Astrocyte of the spinal cord (primary cell): ENCODE measurements at regions not wholly inside any gene's neighbourhood (a gene's known extent, or its start where the extent isn't known, plus 50 kb on each side); places are given as distances from the start of the nearest gene placed in this dataset.

Source experiments
- DNase-seq: peaks from one replicate; pipeline ENCODE4 v3.0.0; 2011; ENCODE audit warnings: low read depth, low spot score
- H3K4me3 ChIP-seq: 2 replicates; pipeline ENCODE4 v1.5.1; 2011; ENCODE audit warnings: low read depth, mild to moderate bottlenecking, low read length, moderate library complexity
- CTCF ChIP-seq: IDR thresholded peaks from 2 replicates; pipeline ENCODE4 v1.5.1; 2012; ENCODE audit warnings: low read depth, mild to moderate bottlenecking, low read length, inconsistent platforms
- in situ Hi-C: cut with HindIII; loops from 2 replicates; pipeline ENCODE4 v1.10.0; 2017; ENCODE audit warnings: low sequenced_read_pairs

GRCh38 chr3:64867224-64867623 lies 179.4 kb upstream of the ADAMTS9 start:
- no peak for DNase-seq
- in situ Hi-C loops: no loop called here
- no peak for TF ChIP-seq CTCF
- H3K4me3 ChIP-seq: no peak overlapping the region

- TF ChIP-seq CTCF: no peak
- in situ Hi-C loops: no loop called here
- no peak for DNase-seq
- H3K4me3 ChIP-seq: no peak overlapping the region
These were observed 178.2 kb upstream of the ADAMTS9 start for GRCh38 chr3:64865839-64866570.

- in situ Hi-C loops: no loop called here
- TF ChIP-seq CTCF: no peak
- DNase-seq: no peak
- H3K4me3 ChIP-seq: no peak overlapping the region
These were observed 175.7 kb upstream of the ADAMTS9 start for GRCh38 chr3:64863226-64864212.

- no peak for TF ChIP-seq CTCF
These were observed 173.9 kb upstream of the ADAMTS9 start for GRCh38 chr3:64861684-64862083.

GRCh38 chr3:64860536-64860870 lies 172.7 kb upstream of the ADAMTS9 start:
- in situ Hi-C loops: no loop called here
- no peak for TF ChIP-seq CTCF
- DNase-seq: no peak
- H3K4me3 ChIP-seq: no peak overlapping the region

More at GRCh38 chr3:64861684-64862083, 173.9 kb upstream of the ADAMTS9 start:
- no peak overlapping the region for H3K4me3 ChIP-seq
- in situ Hi-C loops: no loop called here
- no peak for DNase-seq

- peak; percentile 69 for DNase-seq
- H3K4me3 ChIP-seq: no peak overlapping the region
- no peak for TF ChIP-seq CTCF
These were observed 172.1 kb upstream of the ADAMTS9 start for GRCh38 chr3:64859625-64860535.

More at GRCh38 chr3:64859625-64860535, 172.1 kb upstream of the ADAMTS9 start:
- in situ Hi-C loops: no loop called here
